ENCODE measurements at regions not wholly inside any gene's neighbourhood (a gene's known extent, or its start where the extent isn't known, plus 50 kb on each side); places are given as distances from the start of the nearest gene placed in this dataset.

- Mint-ChIP-seq H3K9me3 (no peaks in the 10 kb centered on the region), H3K27me3 (peaks cover 4% of the 10 kb centered on the region), H3K4me3 (no peak overlapping the region), H3K4me1 (ENCODE audit: low read depth) (no peaks in the 10 kb centered on the region), H3K27ac (no peak overlapping the region), H3K36me3 (ENCODE audit: low read depth) (no peaks in the 10 kb centered on the region)
- no peak for TF ChIP-seq CTCF (IDR thresholded peaks at IDR 0.05)
- CTCF ChIA-PET: interaction anchor here (1.7 kb wide), 1 partner anchor 17 kb away, joined by 7 read pairs; no protein-coding TSS in a partner anchor
- ATAC-seq (no peak), DNase-seq (no peak)
- intact Hi-C loops (cut with micrococcal nuclease): no loop called here
- POLR2A ChIA-PET: no interaction called here
Observed at GRCh38 chr12:22874151-22874550, 249.2 kb downstream of the ETNK1 start.

GRCh38 chr12:22876262-22876661 lies 251.3 kb downstream of the ETNK1 start:
- Mint-ChIP-seq H3K36me3 (ENCODE audit: low read depth) (no peaks in the 10 kb centered on the region), H3K4me3 (no peak overlapping the region), H3K27ac (no peak overlapping the region), H3K4me1 (ENCODE audit: low read depth) (no peaks in the 10 kb centered on the region), H3K9me3 (no peaks in the 10 kb centered on the region), H3K27me3 (peaks cover 4% of the 10 kb centered on the region)
- DNase-seq: no peak
- intact Hi-C loops (cut with micrococcal nuclease): no loop called here
- no peak for ATAC-seq
- ChIA-PET CTCF (no interaction called here), POLR2A (interaction anchor here (0.6 kb wide), 1 partner anchor 521 kb away, joined by 3 read pairs; no protein-coding TSS in a partner anchor)
- TF ChIP-seq CTCF (IDR thresholded peaks at IDR 0.05): no peak

- Mint-ChIP-seq H3K27me3 (peaks cover 4% of the 10 kb centered on the region), H3K36me3 (ENCODE audit: low read depth) (no peaks in the 10 kb centered on the region), H3K9me3 (no peaks in the 10 kb centered on the region), H3K4me3 (no peak overlapping the region), H3K4me1 (ENCODE audit: low read depth) (no peaks in the 10 kb centered on the region), H3K27ac (no peak overlapping the region)
- ATAC-seq (no peak), DNase-seq (no peak)
- POLR2A ChIA-PET: no interaction called here
- no peak for TF ChIP-seq CTCF (IDR thresholded peaks at IDR 0.05)
- CTCF ChIA-PET: no interaction called here
- intact Hi-C loops (cut with micrococcal nuclease): no loop called here
Observed at GRCh38 chr12:22879203-22879602, 254.2 kb downstream of the ETNK1 start.

- CTCF ChIA-PET: no interaction called here
- ATAC-seq (no peak), DNase-seq (no peak)
- TF ChIP-seq CTCF (IDR thresholded peaks at IDR 0.05): no peak
- Mint-ChIP-seq H3K27me3 (peaks cover 4% of the 10 kb centered on the region), H3K4me1 (ENCODE audit: low read depth) (no peaks in the 10 kb centered on the region), H3K4me3 (no peak overlapping the region), H3K9me3 (no peaks in the 10 kb centered on the region), H3K27ac (no peak overlapping the region), H3K36me3 (ENCODE audit: low read depth) (no peaks in the 10 kb centered on the region)
- intact Hi-C loops (cut with micrococcal nuclease): no loop called here
- POLR2A ChIA-PET: no interaction called here
Observed at GRCh38 chr12:22880331-22880730, 255.4 kb downstream of the ETNK1 start.

GRCh38 chr12:22880807-22881206 lies 255.8 kb downstream of the ETNK1 start:
- POLR2A ChIA-PET: no interaction called here
- Mint-ChIP-seq H3K9me3 (no peaks in the 10 kb centered on the region), H3K27ac (no peak overlapping the region), H3K4me3 (no peak overlapping the region), H3K36me3 (ENCODE audit: low read depth) (no peaks in the 10 kb centered on the region), H3K27me3 (peaks cover 2% of the 10 kb centered on the region), H3K4me1 (ENCODE audit: low read depth) (no peaks in the 10 kb centered on the region)
- CTCF ChIA-PET: no interaction called here
- TF ChIP-seq CTCF (IDR thresholded peaks at IDR 0.05): no peak
- no peak for ATAC-seq
- intact Hi-C loops (cut with micrococcal nuclease): no loop called here
- DNase-seq: no peak
